DND-41 (cell line): ENCODE measurements at regions not wholly inside any gene's neighbourhood (a gene's known extent, or its start where the extent isn't known, plus 50 kb on each side); places are given as distances from the start of the nearest gene placed in this dataset.
A peak's percentile ranks its signal among the peaks of the same experiment; 100 is the strongest.

Experiments
- ATAC-seq: fragments of 200-7000 bp; cut with Tn5 transposase; 3 replicates; pipeline ENCODE4 v1.9.1; 2021; ENCODE audit warnings: low read depth; ENCODE audit not compliant: insufficient read depth
- DNase-seq: peaks from one replicate; pipeline ENCODE4 v3.0.0-alpha.2; 2020
- H2AFZ ChIP-seq: 2 replicates; pipeline ENCODE4 v1.6.0; 2012; ENCODE audit warnings: low read depth, low read length
- H3K27ac ChIP-seq: 2 replicates; pipeline ENCODE4 v1.5.1; 2012; ENCODE audit warnings: low read length, inconsistent platforms
- H3K27me3 ChIP-seq: fragments of 200-600 bp; sonication (generic); 2 replicates; pipeline ENCODE4 v1.6.0; 2012; ENCODE audit warnings: low read length, mild to moderate bottlenecking, inconsistent platforms; ENCODE audit not compliant: insufficient read depth, poor library complexity
- H3K36me3 ChIP-seq: 2 replicates; pipeline ENCODE4 v1.5.1; 2012; ENCODE audit warnings: low read length, inconsistent platforms; ENCODE audit not compliant: insufficient read depth
- H3K4me1 ChIP-seq: 2 replicates; pipeline ENCODE4 v1.5.1; 2012; ENCODE audit warnings: mild to moderate bottlenecking, low read length; ENCODE audit not compliant: insufficient read depth
- H3K4me2 ChIP-seq: 2 replicates; pipeline ENCODE4 v1.6.0; 2012; ENCODE audit warnings: mild to moderate bottlenecking, moderate library complexity, low read length, inconsistent platforms; ENCODE audit not compliant: insufficient read depth
- H3K4me3 ChIP-seq, 2 experiments: fragments of 200-600 bp in 1 of 2; shearing (Covaris generic) in 1 of 2; 2 replicates each; pipeline ENCODE4 v1.5.1; 2012 to 2016; ENCODE audit warnings: inconsistent platforms in 2 of 2, low read length in 2 of 2, mild to moderate bottlenecking in 2 of 2, low read depth in 1 of 2, moderate library complexity in 1 of 2
- H3K79me2 ChIP-seq: 2 replicates; pipeline ENCODE4 v1.6.0; 2012; ENCODE audit warnings: low read length, inconsistent platforms; ENCODE audit not compliant: insufficient read depth
- H3K9ac ChIP-seq: 2 replicates; pipeline ENCODE4 v1.6.0; 2012; ENCODE audit warnings: low read depth, mild to moderate bottlenecking, inconsistent platforms, low read length, moderate library complexity
- H3K9me3 ChIP-seq: 2 replicates; pipeline ENCODE4 v1.5.1; 2012; ENCODE audit warnings: low read length, moderate library complexity, mild to moderate bottlenecking, inconsistent platforms; ENCODE audit not compliant: insufficient read depth, severe bottlenecking
- H4K20me1 ChIP-seq: 2 replicates; pipeline ENCODE4 v1.6.0; 2012; ENCODE audit warnings: low read length; ENCODE audit not compliant: insufficient read depth
- CTCF ChIP-seq: IDR thresholded peaks from 2 replicates; pipeline ENCODE4 v1.5.1; 2012; ENCODE audit warnings: borderline replicate concordance, low read length, moderate library complexity, mild to moderate bottlenecking; ENCODE audit not compliant: poor library complexity, severe bottlenecking; ENCODE audit errors: extremely low read depth
- EZH2 ChIP-seq: IDR thresholded peaks from 3 replicates; pipeline ENCODE4 v1.6.1; 2012; ENCODE audit warnings: borderline replicate concordance, low read depth, mild to moderate bottlenecking, moderate library complexity, low read length, inconsistent platforms; ENCODE audit not compliant: severe bottlenecking

GRCh38 chr3:174377684-174378083, 481.4 kb upstream of the NAALADL2 start:
- no peak overlapping the region for H3K4me2 ChIP-seq
- H3K4me1 ChIP-seq: no peaks in the 10 kb centered on the region
- DNase-seq: no peak
- H3K27ac ChIP-seq: no peak overlapping the region
- no peaks in the 10 kb centered on the region for H3K36me3 ChIP-seq
- no peak for ATAC-seq
- H4K20me1 ChIP-seq: no peaks in the 10 kb centered on the region
- no peaks in the 10 kb centered on the region for H3K79me2 ChIP-seq
- no peak overlapping the region for H2AFZ ChIP-seq
- H3K27me3 ChIP-seq: no peaks in the 10 kb centered on the region
- TF ChIP-seq CTCF: no peak
- H3K9ac ChIP-seq: no peak overlapping the region
- no peak overlapping the region for H3K4me3 ChIP-seq
- no peaks in the 10 kb centered on the region for H3K9me3 ChIP-seq

- TF ChIP-seq CTCF (no peak), EZH2 (no peak)
- no peak overlapping the region for H3K27ac ChIP-seq
Observed at GRCh38 chr3:174382878-174383277, 476.3 kb upstream of the NAALADL2 start.

GRCh38 chr3:174387736-174388135, 471.4 kb upstream of the NAALADL2 start:
- H3K9me3 ChIP-seq: no peaks in the 10 kb centered on the region
- H4K20me1 ChIP-seq: no peaks in the 10 kb centered on the region
- no peaks in the 10 kb centered on the region for H3K4me1 ChIP-seq
- TF ChIP-seq CTCF (no peak), EZH2 (no peak)
- H3K36me3 ChIP-seq: no peaks in the 10 kb centered on the region
- no peak for ATAC-seq
- H3K27ac ChIP-seq: no peak overlapping the region
- H2AFZ ChIP-seq: no peak overlapping the region
- H3K79me2 ChIP-seq: no peaks in the 10 kb centered on the region
- H3K9ac ChIP-seq: no peak overlapping the region
- H3K27me3 ChIP-seq: no peaks in the 10 kb centered on the region
- no peak for DNase-seq
- no peak overlapping the region for H3K4me2 ChIP-seq
- no peak overlapping the region for H3K4me3 ChIP-seq

More at GRCh38 chr3:174382878-174383277, 476.3 kb upstream of the NAALADL2 start:
- no peaks in the 10 kb centered on the region for H3K27me3 ChIP-seq
- no peaks in the 10 kb centered on the region for H3K4me1 ChIP-seq
- H3K79me2 ChIP-seq: no peaks in the 10 kb centered on the region
- no peak overlapping the region for H3K4me2 ChIP-seq
- no peak for ATAC-seq
- no peaks in the 10 kb centered on the region for H3K9me3 ChIP-seq
- H3K36me3 ChIP-seq: no peaks in the 10 kb centered on the region
- H3K9ac ChIP-seq: no peak overlapping the region
- no peak overlapping the region for H2AFZ ChIP-seq
- H4K20me1 ChIP-seq: no peaks in the 10 kb centered on the region
- DNase-seq: no peak
- no peak overlapping the region for H3K4me3 ChIP-seq

GRCh38 chr3:174397848-174398247, 461.3 kb upstream of the NAALADL2 start:
- Histone ChIP-seq H2AFZ (no peak overlapping the region), H3K4me2 (no peak overlapping the region), H3K36me3 (no peaks in the 10 kb centered on the region), H3K27me3 (no peaks in the 10 kb centered on the region), H3K4me3 (no peak overlapping the region), H3K9ac (no peak overlapping the region), H3K4me1 (no peaks in the 10 kb centered on the region), H4K20me1 (no peaks in the 10 kb centered on the region), H3K9me3 (no peaks in the 10 kb centered on the region), H3K27ac (no peak overlapping the region), H3K79me2 (no peaks in the 10 kb centered on the region)
- ATAC-seq: no peak
- TF ChIP-seq EZH2 (no peak), CTCF (peak; percentile 13)
- no peak for DNase-seq
